Type B pancreatic cell (in vitro differentiated cells): ENCODE measurements at regions not wholly inside any gene's neighbourhood (a gene's known extent, or its start where the extent isn't known, plus 50 kb on each side); places are given as distances from the start of the nearest gene placed in this dataset.

Source experiments
- DNase-seq: peaks from one replicate; pipeline ENCODE4 v3.0.0; 2021; ENCODE audit warnings: mixed read lengths; ENCODE audit not compliant: unreplicated experiment; ENCODE audit errors: extremely low spot score
- H3K27ac Mint-ChIP-seq: 2 replicates; pipeline ENCODE4 v1.8.0; 2021; ENCODE audit warnings: mild to moderate bottlenecking, mixed read lengths
- H3K27me3 Mint-ChIP-seq: 2 replicates; pipeline ENCODE4 v1.8.0; 2021; ENCODE audit warnings: mixed read lengths
- H3K36me3 Mint-ChIP-seq: 2 replicates; pipeline ENCODE4 v1.8.0; 2021; ENCODE audit warnings: mixed read lengths
- H3K4me1 Mint-ChIP-seq: one replicate; pipeline ENCODE4 v1.8.0; 2021; ENCODE audit warnings: mixed read lengths; ENCODE audit not compliant: unreplicated experiment
- H3K4me3 Mint-ChIP-seq: 2 replicates; pipeline ENCODE4 v1.8.0; 2021; ENCODE audit warnings: mild to moderate bottlenecking, mixed read lengths
- H3K9me3 Mint-ChIP-seq: 2 replicates; pipeline ENCODE4 v1.8.0; 2021; ENCODE audit warnings: mixed read lengths
- TF ChIP-seq, protein P1 (sequence below): fragments of 200-600 bp; sonication (generic); conservative IDR thresholded peaks from 2 replicates; pipeline ENCODE4 v1.5.0; 2021; ENCODE audit warnings: antibody characterized with exemption, mild to moderate bottlenecking

DNA sequence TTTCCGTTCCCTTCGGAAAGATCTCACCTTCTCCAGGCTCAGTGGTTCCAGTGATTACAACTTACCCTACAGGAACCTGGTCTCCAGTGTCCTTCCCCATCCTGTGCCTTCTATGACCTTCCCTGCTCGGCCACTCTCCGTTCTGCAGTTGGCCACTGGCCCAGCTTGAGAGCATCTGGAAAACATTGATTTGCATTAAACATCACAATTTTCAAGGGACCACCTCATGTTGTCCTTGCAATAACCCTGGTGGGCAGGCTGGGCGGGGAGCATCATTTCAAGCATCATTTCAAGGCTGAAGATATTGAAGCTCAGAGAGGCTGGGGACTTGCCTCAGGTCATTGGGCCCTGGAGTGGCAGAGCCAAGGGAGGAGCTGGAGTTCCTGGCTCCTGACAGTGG is 177.4 kb downstream of the SEC61B start:
- TF ChIP-seq, protein P1, sequence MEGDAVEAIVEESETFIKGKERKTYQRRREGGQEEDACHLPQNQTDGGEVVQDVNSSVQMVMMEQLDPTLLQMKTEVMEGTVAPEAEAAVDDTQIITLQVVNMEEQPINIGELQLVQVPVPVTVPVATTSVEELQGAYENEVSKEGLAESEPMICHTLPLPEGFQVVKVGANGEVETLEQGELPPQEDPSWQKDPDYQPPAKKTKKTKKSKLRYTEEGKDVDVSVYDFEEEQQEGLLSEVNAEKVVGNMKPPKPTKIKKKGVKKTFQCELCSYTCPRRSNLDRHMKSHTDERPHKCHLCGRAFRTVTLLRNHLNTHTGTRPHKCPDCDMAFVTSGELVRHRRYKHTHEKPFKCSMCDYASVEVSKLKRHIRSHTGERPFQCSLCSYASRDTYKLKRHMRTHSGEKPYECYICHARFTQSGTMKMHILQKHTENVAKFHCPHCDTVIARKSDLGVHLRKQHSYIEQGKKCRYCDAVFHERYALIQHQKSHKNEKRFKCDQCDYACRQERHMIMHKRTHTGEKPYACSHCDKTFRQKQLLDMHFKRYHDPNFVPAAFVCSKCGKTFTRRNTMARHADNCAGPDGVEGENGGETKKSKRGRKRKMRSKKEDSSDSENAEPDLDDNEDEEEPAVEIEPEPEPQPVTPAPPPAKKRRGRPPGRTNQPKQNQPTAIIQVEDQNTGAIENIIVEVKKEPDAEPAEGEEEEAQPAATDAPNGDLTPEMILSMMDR, result no peak
- no peaks in the 10 kb centered on the region for H3K4me1 Mint-ChIP-seq
- H3K27ac Mint-ChIP-seq, result no peak overlapping the region
- no peak overlapping the region for H3K4me3 Mint-ChIP-seq
- H3K9me3 Mint-ChIP-seq, result no peaks in the 10 kb centered on the region
- peaks cover 6% of the 10 kb centered on the region for H3K36me3 Mint-ChIP-seq
- H3K27me3 Mint-ChIP-seq, result no peaks in the 10 kb centered on the region
- no peak for DNase-seq

DNA sequence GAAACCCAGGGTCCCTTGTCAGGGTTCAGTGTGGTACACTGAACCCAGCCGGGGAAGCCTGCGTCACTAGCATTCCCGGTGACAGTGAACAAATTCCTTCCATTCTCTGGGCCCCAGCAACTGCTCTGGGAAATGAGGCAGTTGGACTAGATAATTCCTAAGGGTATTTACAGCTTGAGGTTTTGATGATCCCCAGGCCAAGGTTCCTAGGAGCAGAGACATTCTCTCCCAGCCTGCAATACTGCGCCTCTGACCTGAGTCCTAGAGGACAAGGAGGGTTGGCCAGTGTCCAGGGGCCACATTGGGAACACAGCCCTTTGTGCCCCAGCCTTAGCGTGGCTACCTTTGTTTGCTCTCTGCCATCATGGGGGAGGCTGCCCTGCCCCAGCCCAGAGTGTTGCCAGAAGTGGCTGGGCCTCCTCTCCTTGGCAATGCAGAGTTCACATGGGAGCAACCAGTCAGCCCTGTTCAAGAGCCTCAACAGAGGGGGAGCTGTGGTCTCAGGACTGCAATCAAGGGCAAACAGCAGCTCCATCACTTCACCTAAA is 178.2 kb downstream of the SEC61B start:
- no peak for DNase-seq

GRCh38 chr9:99401680-99402504 is 179.8 kb downstream of the SEC61B start:
- Mint-ChIP-seq H3K4me3 (no peak overlapping the region), H3K36me3 (no peaks in the 10 kb centered on the region), H3K27ac (no peak overlapping the region), H3K27me3 (no peaks in the 10 kb centered on the region), H3K9me3 (no peaks in the 10 kb centered on the region), H3K4me1 (no peaks in the 10 kb centered on the region)
- no peak for DNase-seq
- TF ChIP-seq, protein P1, result no peak

More for the DNA sequence above, 178.2 kb downstream of the SEC61B start:
- H3K4me1 Mint-ChIP-seq, result no peaks in the 10 kb centered on the region
- TF ChIP-seq, protein P1, result no peak
- peaks cover 6% of the 10 kb centered on the region for H3K36me3 Mint-ChIP-seq
- no peaks in the 10 kb centered on the region for H3K9me3 Mint-ChIP-seq
- H3K27me3 Mint-ChIP-seq, result no peaks in the 10 kb centered on the region
- no peak overlapping the region for H3K4me3 Mint-ChIP-seq
- no peak overlapping the region for H3K27ac Mint-ChIP-seq

DNA sequence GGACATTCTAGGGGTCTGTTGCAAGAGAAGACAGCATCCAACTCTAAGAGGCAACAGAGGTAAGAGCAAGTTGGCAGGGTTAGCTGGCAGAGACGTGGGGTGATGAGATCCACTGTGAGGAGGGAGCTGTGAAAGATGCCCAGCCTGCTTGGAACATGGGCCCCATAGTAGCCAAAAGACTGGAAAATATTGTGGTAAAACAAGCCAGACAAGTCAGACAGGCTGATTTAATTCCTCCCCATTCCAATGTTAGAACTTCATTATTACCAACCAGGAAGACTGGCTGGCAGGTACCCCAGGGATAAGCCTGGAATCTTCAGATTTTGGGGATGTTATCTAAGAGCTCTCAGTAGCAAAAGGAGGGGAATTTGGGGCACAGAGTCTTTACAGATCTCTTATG is 181.3 kb downstream of the SEC61B start:
- Mint-ChIP-seq H3K36me3 (no peaks in the 10 kb centered on the region), H3K27me3 (no peaks in the 10 kb centered on the region), H3K4me3 (no peak overlapping the region), H3K27ac (no peak overlapping the region), H3K4me1 (no peaks in the 10 kb centered on the region), H3K9me3 (no peaks in the 10 kb centered on the region)
- no peak for DNase-seq
- TF ChIP-seq, protein P1, result no peak

- Mint-ChIP-seq H3K27ac (no peak overlapping the region), H3K36me3 (no peaks in the 10 kb centered on the region), H3K4me1 (no peaks in the 10 kb centered on the region), H3K27me3 (no peaks in the 10 kb centered on the region), H3K9me3 (no peaks in the 10 kb centered on the region), H3K4me3 (no peak overlapping the region)
- no peak for DNase-seq
- TF ChIP-seq, protein P1, result no peak
Measured at GRCh38 chr9:99405359-99405758, 183.3 kb downstream of the SEC61B start.
